Astrocyte (in vitro differentiated cells and primary cell): ENCODE measurements at regions not wholly inside any gene's neighbourhood (a gene's known extent, or its start where the extent isn't known, plus 50 kb on each side); places are given as distances from the start of the nearest gene placed in this dataset.
A peak's percentile ranks its signal among the peaks of the same experiment; 100 is the strongest.

Experiments
- DNase-seq: peaks from one replicate; pipeline ENCODE4 v3.0.0-alpha.2; 2010; ENCODE audit warnings: low read depth
- FAIRE-seq: peaks from 2 replicates; lab custom pipeline; 2011; peaks lifted over from hg19 to GRCh38; lab: Jason Lieb, UNC
- H2AFZ ChIP-seq: 2 replicates; pipeline ENCODE4 v1.6.0; 2012; ENCODE audit warnings: low read depth, low read length, inconsistent platforms
- H3K27ac ChIP-seq: 2 replicates; pipeline ENCODE4 v1.5.1; 2011; ENCODE audit warnings: low read depth, low read length, inconsistent platforms
- H3K27me3 ChIP-seq: 2 replicates; pipeline ENCODE4 v1.6.0; 2011; ENCODE audit warnings: low read length, inconsistent platforms; ENCODE audit not compliant: insufficient read depth
- H3K36me3 ChIP-seq: 2 replicates; pipeline ENCODE4 v1.5.1; 2011; ENCODE audit warnings: low read length, inconsistent platforms; ENCODE audit not compliant: insufficient read depth
- H3K4me1 ChIP-seq: 2 replicates; pipeline ENCODE4 v1.5.1; 2011; ENCODE audit warnings: low read length, inconsistent platforms; ENCODE audit not compliant: insufficient read depth
- H3K4me2 ChIP-seq: 2 replicates; pipeline ENCODE4 v1.6.0; 2012; ENCODE audit warnings: low read length, inconsistent platforms
- H3K4me3 ChIP-seq: 2 replicates; pipeline ENCODE4 v1.5.1; 2011; ENCODE audit warnings: low read depth, mild to moderate bottlenecking, low read length, inconsistent platforms; ENCODE audit not compliant: insufficient read depth
- H3K79me2 ChIP-seq: 2 replicates; pipeline ENCODE4 v1.6.0; 2012; ENCODE audit warnings: mild to moderate bottlenecking, low read length, inconsistent platforms; ENCODE audit not compliant: insufficient read depth
- H3K9ac ChIP-seq: 2 replicates; pipeline ENCODE4 v1.6.0; 2012; ENCODE audit warnings: mild to moderate bottlenecking, low read length, inconsistent platforms
- H3K9me3 ChIP-seq: 2 replicates; pipeline ENCODE4 v1.5.1; 2012; ENCODE audit warnings: low read depth, mild to moderate bottlenecking, low read length, inconsistent platforms; ENCODE audit not compliant: insufficient read depth
- H4K20me1 ChIP-seq: 2 replicates; pipeline ENCODE4 v1.6.0; 2012; ENCODE audit warnings: low read length, inconsistent platforms; ENCODE audit not compliant: insufficient read depth
- H3K27ac Mint-ChIP-seq: one replicate; pipeline ENCODE4 v1.8.0; 2021; ENCODE audit warnings: mild to moderate bottlenecking, mixed read lengths; ENCODE audit not compliant: unreplicated experiment
- H3K27me3 Mint-ChIP-seq: one replicate; pipeline ENCODE4 v1.8.0; 2021; ENCODE audit warnings: low read depth, mixed read lengths; ENCODE audit not compliant: unreplicated experiment
- H3K36me3 Mint-ChIP-seq: one replicate; pipeline ENCODE4 v1.8.0; 2021; ENCODE audit warnings: low read depth, mixed read lengths; ENCODE audit not compliant: unreplicated experiment
- H3K4me1 Mint-ChIP-seq: one replicate; pipeline ENCODE4 v1.8.0; 2021; ENCODE audit warnings: low read depth, mixed read lengths; ENCODE audit not compliant: unreplicated experiment
- H3K4me3 Mint-ChIP-seq: one replicate; pipeline ENCODE4 v1.8.0; 2021; ENCODE audit warnings: mild to moderate bottlenecking, moderate library complexity, mixed read lengths; ENCODE audit not compliant: unreplicated experiment
- H3K9me3 Mint-ChIP-seq: one replicate; pipeline ENCODE4 v1.8.0; 2021; ENCODE audit warnings: mild to moderate bottlenecking, mixed read lengths; ENCODE audit not compliant: unreplicated experiment
- EZH2 ChIP-seq: IDR thresholded peaks from 2 replicates; pipeline ENCODE4 v1.6.1; 2012; ENCODE audit warnings: mild to moderate bottlenecking, low read length, inconsistent platforms; ENCODE audit not compliant: insufficient read depth
- TF ChIP-seq, protein P1 (sequence below): IDR thresholded peaks from 2 replicates; pipeline ENCODE4 v1.5.1; 2011; ENCODE audit warnings: low read depth, mild to moderate bottlenecking, inconsistent platforms, low read length, moderate library complexity; ENCODE audit not compliant: insufficient read depth

GRCh38 chr5:125404056-125404455, 657.6 kb upstream of the ZNF608 start:
- TF ChIP-seq EZH2: no peak
- TF ChIP-seq, protein P1, sequence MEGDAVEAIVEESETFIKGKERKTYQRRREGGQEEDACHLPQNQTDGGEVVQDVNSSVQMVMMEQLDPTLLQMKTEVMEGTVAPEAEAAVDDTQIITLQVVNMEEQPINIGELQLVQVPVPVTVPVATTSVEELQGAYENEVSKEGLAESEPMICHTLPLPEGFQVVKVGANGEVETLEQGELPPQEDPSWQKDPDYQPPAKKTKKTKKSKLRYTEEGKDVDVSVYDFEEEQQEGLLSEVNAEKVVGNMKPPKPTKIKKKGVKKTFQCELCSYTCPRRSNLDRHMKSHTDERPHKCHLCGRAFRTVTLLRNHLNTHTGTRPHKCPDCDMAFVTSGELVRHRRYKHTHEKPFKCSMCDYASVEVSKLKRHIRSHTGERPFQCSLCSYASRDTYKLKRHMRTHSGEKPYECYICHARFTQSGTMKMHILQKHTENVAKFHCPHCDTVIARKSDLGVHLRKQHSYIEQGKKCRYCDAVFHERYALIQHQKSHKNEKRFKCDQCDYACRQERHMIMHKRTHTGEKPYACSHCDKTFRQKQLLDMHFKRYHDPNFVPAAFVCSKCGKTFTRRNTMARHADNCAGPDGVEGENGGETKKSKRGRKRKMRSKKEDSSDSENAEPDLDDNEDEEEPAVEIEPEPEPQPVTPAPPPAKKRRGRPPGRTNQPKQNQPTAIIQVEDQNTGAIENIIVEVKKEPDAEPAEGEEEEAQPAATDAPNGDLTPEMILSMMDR: no peak
- Histone ChIP-seq H3K9me3 (peaks cover 4% of the 10 kb centered on the region), H3K27ac (no peak overlapping the region), H2AFZ (no peak overlapping the region), H3K9ac (no peak overlapping the region), H3K79me2 (no peaks in the 10 kb centered on the region), H3K36me3 (no peaks in the 10 kb centered on the region), H3K4me1 (peaks cover 8% of the 10 kb centered on the region), H3K4me3 (no peak overlapping the region), H4K20me1 (no peaks in the 10 kb centered on the region), H3K4me2 (no peak overlapping the region), H3K27me3 (no peaks in the 10 kb centered on the region)
- Mint-ChIP-seq H3K27me3 (no peaks in the 10 kb centered on the region), H3K36me3 (peaks cover 4% of the 10 kb centered on the region), H3K9me3 (peaks cover 12% of the 10 kb centered on the region), H3K27ac (no peak overlapping the region), H3K4me3 (no peak overlapping the region), H3K4me1 (peaks cover 8% of the 10 kb centered on the region)
- no peak for DNase-seq
- FAIRE-seq: no peak

DNA sequence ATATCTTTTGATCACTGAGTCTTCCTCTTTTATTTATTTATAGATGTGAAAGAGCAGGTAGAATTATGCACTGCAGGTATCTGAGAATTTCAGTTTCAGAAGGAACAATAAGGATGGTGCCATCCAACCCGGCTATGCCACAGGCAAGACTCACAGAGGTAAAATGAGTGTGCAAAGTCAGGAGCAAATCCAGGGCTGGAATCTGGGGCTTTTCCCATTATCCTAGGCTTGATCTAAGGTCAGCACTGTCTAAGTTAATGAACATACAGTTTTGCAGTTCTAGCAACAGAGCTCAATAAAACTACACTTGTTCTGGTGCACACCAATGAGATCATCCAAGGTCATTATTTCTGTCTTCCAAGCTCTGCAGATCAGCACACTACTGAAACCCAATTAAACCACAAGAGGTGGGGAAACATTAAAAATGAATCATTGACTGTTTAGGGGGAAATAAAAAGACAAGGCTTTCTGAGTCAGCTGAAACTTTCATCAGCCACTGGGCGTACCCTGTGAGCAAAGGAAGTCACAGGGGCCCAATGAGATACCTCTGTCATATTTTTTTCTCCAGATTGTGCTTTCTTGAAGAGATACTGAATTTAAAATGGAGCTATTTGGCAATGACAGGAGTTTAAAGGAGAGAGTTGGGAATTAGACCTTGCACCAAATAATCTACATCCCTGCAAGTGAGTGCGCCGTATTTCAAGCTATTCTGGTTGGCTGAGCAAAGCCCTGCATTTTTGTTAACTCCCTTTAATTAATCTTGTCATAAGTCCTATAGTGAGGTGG, 662.2 kb upstream of the ZNF608 start:
- Histone ChIP-seq H3K27ac (peak overlapping the region; percentile 98), H3K9me3 (peaks cover 4% of the 10 kb centered on the region), H2AFZ (no peak overlapping the region), H3K4me1 (peaks cover 43% of the 10 kb centered on the region), H3K27me3 (no peaks in the 10 kb centered on the region), H3K79me2 (no peaks in the 10 kb centered on the region), H3K4me2 (peak overlapping the region; percentile 80), H3K4me3 (no peak overlapping the region), H4K20me1 (no peaks in the 10 kb centered on the region), H3K9ac (peak overlapping the region; percentile 88), H3K36me3 (no peaks in the 10 kb centered on the region)
- Mint-ChIP-seq H3K4me1 (peaks cover 46% of the 10 kb centered on the region), H3K4me3 (no peak overlapping the region), H3K27ac (peak overlapping the region; percentile 90), H3K27me3 (no peaks in the 10 kb centered on the region), H3K36me3 (peaks cover 4% of the 10 kb centered on the region), H3K9me3 (peaks cover 9% of the 10 kb centered on the region)
- DNase-seq (peak; percentile 95), FAIRE-seq (peak; percentile 99)
- no peak for TF ChIP-seq EZH2
- TF ChIP-seq, protein P1: no peak

DNA sequence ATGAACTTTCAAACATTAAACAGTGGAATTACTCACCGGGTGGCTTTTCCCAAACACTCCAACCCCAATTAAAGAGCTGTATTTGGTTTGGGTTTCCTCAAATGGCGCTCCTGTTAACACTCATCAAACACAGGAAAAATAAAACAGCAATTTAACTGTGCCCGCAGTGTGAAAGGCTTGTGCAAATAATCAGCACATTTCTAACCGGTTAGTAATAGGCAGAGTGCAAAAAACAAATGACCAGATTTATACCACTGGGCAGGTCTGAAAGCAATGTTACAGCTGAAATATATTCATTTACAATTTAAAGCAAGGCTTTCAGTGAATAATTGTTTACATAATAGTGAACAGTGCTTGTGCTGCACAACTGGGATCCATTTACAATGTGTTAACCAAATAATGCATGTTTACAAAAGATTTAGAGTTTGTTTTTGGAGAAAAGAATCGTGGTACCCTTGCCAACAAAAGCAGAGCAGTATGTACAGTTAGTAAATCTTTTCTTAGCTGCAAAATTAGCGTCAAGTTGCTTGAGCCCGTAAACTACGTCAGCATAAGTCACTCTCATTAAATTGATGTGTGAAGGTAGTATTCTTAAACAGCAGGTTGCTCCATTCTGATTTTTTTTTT, 662.9 kb upstream of the ZNF608 start:
- FAIRE-seq (no peak), DNase-seq (peak; percentile 63)
- peaks cover 43% of the 10 kb centered on the region for H3K4me1 ChIP-seq
- Mint-ChIP-seq H3K27ac (peak overlapping the region; percentile 90), H3K9me3 (peaks cover 9% of the 10 kb centered on the region), H3K36me3 (peaks cover 2% of the 10 kb centered on the region), H3K27me3 (no peaks in the 10 kb centered on the region), H3K4me1 (peaks cover 46% of the 10 kb centered on the region), H3K4me3 (no peak overlapping the region)
- peak overlapping the region; percentile 80 for H3K4me2 ChIP-seq
- no peaks in the 10 kb centered on the region for H4K20me1 ChIP-seq
- no peak overlapping the region for H2AFZ ChIP-seq
- H3K27ac ChIP-seq: peak overlapping the region; percentile 98
- H3K36me3 ChIP-seq: no peaks in the 10 kb centered on the region
- no peaks in the 10 kb centered on the region for H3K79me2 ChIP-seq
- H3K9me3 ChIP-seq: peaks cover 4% of the 10 kb centered on the region
- TF ChIP-seq EZH2: no peak
- TF ChIP-seq, protein P1: no peak
- H3K9ac ChIP-seq: peak overlapping the region; percentile 88
- H3K27me3 ChIP-seq: no peaks in the 10 kb centered on the region
- peak overlapping the region; percentile 7 for H3K4me3 ChIP-seq
